NCI-H1417 (cell line): ENCODE measurements at regions not wholly inside any gene's neighbourhood (a gene's known extent, or its start where the extent isn't known, plus 50 kb on each side); places are given as distances from the start of the nearest gene placed in this dataset.

Experiments used
- DNase-seq, 3 experiments: peaks; one replicate each; lab custom pipeline; 2025; lab: John Stamatoyannopoulos, UW

- DNase-seq, result no peak
Observed at GRCh38 chr18:10312326-10313015, 142.0 kb upstream of the APCDD1 start.

DNA sequence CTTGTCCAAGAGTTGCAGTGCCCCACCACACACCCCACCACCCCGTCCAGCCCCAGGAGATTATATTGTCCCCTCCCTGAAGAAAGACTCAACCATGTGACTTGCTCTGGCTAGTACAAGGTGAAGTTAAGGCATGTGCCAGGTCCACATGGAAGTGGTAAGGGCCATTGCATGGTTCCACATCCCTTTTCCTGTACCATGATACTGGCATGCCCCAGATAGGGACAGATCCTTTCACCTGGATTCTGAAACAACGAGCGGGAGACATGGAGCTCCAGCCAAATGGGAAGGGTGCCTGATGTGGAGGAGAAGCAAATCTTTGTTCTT, 141.5 kb upstream of the APCDD1 start:
- no peak for DNase-seq

DNA sequence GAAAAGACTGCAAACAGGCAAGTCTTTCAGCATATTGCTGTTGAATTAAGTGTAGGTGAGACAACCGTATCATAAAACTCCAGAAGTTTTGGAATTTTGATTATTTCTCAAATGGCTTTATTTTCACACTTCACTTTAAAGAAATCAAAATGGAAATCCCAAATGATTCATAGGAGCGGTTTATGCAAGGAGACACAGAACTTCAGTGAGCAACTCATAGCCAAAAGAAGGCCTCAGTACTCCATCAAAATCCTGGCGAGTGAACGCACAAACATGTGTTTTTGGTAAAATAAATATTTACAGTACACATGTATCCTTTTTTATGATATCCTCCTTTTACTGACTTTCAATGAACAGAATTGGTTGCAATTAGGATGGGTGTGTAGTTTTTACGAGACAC, 140.4 kb upstream of the APCDD1 start:
- DNase-seq, result no peak

DNA sequence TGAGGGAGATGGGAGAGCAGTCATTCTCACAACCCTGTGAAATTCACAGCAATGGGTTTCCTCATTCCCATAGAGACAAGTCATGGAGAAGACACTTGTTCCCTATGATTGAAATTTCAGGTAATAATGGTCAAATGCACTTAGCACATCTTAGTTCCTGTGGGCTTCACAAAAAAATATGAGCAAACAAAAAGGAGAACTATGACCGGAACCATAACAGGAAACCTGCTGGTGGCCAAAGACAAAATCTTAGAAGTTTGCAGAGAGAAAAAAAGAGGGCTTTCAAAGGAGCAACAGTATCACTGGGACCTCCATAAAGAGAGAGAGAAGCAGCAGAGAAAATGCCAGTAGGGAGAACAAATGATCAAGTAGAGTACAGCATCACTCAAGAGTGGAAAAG, 138.9 kb upstream of the APCDD1 start:
- DNase-seq, result no peak

- DNase-seq, result no peak
Observed at GRCh38 chr18:10316778-10317177, 137.7 kb upstream of the APCDD1 start.

- no peak for DNase-seq
Observed at GRCh38 chr18:10317864-10318690, 136.4 kb upstream of the APCDD1 start.

- DNase-seq, result no peak
Observed at GRCh38 chr18:10318691-10318970, 135.8 kb upstream of the APCDD1 start.

DNA sequence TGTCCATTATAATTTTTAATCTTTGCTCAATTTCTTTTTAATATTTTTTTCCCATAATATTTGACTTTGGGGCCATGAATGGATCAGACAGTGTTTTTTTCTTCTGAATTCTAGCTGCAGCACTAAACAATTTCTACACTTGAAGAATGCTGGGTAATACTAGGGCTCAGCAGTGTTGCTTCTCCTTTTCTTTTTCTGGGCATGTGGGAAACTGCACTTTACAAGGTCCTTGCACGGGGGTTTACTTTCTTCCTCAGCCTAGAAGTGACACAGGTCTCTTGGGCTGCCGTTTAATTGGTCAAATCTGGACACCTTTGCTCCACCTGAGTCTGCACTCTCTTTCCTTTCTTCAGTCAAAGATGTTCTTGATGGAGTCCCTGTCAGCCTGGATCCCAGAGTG, 135.4 kb upstream of the APCDD1 start:
- DNase-seq, result no peak

GRCh38 chr18:10319914-10320600, 134.4 kb upstream of the APCDD1 start:
- DNase-seq, result no peak

GRCh38 chr18:10320791-10321190, 133.6 kb upstream of the APCDD1 start:
- no peak for DNase-seq

DNA sequence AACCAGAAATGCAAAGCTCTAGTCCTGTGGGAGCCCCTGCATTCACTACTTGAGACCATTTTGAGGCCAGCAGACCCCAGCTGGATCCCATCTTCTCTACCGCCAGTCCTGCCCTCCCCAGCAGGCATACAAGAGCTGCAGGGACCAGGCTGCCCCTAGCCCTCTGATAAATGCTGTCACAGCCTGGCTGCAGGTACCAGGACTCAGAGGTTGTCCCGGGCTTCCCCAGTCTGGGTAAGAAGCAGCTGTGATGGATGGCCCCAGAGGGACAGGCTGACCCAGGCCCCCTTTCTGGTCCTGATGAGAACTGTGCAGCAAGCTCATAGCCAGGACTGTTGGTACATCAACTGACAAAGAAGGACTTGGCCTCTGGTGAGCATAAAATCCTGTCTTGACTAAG, 132.9 kb upstream of the APCDD1 start:
- DNase-seq, result no peak

DNA sequence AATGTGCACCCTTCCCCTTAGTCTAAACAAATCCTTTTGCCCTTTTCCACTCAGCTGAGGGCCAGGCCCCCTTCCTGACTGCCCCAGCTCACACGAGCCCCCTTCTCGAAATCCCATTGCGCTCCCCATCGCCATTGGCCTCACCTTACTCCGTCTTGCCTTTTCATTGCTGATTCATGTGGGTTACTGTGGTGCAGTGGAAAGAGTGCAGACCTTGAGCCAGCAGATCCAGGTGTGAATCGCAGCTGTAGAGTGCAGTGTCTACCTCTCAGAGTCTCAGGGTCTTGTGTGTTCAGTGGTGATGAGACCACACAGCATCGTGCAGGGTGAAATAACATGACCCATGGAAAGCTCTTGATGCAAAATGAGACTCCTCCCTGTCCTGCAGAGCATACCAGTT, 132.4 kb upstream of the APCDD1 start:
- no peak for DNase-seq

DNA sequence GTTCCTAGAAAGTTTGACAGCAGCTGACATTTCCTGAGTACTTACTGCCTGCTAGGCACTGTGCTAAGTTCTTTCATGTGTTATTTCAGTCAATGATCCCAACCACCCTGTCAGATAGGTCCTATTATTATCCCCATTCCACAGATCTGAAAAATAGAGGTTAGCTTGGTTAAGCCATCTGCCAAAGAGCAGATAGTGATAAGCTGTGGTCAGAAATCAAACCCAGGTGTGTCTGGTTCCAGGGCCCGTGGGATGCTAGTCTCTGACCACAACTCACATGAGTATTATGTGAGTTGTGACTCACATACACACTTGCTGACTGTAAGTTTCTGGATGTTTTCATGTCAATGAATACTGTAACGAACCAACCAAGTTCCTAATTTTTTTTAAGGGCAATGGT, 132.0 kb upstream of the APCDD1 start:
- no peak for DNase-seq

DNA sequence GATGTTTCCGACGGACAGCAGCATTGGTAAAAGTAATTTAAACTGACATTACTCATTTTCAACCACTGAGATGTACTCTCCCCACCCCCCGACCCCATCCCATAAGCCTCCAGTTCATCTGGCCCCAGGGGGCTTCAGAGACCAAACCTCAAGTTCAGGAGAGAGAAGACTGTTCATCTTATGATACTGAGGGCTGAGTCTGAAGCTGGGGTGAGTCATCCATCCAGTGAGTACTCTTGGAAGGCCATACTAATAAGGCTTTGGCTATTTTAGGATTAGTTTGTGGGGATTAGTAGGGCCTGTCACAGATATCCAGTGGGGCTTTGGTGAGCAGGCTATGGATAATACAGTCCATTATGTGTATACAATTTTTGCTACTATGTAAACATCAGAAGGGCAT, 125.3 kb upstream of the APCDD1 start:
- DNase-seq, result no peak

DNA sequence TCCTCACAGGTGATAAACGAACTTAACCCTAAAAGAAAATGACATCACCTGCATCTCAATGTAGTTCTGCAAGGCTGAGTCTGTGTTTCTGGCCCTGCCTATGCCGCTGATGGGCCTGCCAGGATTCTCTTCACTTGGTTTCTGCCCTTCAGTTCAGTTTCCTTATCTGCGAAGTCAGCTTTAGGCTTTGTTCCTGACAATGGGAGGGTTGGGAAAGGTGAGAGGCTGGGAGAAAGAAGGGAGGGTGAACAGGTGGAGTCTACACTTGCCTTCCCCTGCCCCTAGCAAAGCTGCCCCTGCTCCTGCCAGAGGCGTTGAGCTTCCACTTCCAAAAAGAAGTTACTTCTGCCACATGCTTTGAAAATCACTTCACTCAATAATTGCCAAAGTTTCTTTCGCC, 124.0 kb upstream of the APCDD1 start:
- DNase-seq, result no peak

DNA sequence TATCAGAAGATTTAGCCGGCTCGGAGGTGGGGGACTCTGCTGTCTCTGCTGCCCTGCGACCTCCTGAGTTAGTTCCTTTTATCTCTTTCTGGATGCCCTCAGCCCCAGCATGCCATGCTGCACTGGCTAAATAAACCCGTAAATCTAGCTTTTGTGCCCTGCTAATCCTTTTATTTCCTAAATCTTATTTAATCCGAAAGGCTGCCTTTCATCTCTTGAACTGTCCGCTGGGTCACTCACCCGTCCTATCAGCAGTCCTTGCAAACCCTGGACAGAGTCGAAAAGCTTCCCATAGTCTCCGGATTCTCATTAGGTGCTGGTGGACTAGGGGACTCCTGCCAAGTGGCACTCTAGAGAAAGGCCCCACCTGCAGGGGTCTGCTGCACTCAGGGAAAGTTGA, 122.0 kb upstream of the APCDD1 start:
- no peak for DNase-seq

DNA sequence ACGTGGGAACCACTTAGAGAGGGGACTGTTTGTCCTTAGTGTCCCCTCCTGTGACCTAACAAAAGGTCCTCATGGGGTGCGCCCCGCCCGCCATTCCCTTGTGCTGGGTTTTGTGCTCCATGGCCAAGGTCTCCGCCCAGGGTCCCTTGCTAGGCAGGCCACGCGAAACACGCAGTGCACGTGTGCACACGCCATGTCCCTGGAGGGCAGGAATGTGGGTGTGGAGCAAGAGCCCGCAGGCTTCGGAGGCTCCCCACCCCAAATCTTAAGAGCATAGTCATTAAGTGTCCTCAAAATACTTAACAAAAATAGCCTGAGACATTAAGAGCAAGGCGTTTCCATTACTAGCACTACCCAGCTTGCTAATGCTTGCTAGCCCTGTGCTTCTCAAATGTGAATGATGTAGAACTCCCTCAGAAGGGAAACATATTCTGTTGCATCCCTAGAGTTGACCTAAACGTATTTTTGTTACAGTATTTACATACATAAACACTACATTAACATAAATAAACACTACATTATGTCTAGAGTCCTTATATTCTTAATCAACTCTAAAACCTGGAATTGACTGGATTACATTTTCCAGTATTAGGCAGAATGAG, 117.6 kb upstream of the APCDD1 start:
- DNase-seq, result no peak

DNA sequence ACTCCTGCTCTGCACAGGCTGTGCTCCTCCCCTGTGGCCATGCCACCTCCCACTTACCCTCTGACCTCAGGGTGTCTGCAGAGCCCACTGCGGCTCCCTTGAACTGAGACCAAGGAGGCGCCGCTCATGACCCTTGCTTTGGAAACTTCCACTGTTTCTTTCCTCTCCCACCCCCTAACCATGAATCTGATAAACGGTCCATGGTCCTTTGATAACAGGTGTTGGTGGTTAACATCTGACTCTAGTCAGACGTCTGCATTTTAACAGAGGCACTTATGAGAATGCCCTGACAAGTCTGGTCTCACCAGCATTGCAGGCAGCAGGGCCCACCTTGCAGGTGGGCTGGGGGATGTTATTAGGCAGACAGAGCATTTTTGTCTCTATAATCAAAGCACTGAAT, 113.6 kb upstream of the APCDD1 start:
- no peak for DNase-seq

- DNase-seq, result no peak
Observed at GRCh38 chr18:10343778-10344177, 110.7 kb upstream of the APCDD1 start.

DNA sequence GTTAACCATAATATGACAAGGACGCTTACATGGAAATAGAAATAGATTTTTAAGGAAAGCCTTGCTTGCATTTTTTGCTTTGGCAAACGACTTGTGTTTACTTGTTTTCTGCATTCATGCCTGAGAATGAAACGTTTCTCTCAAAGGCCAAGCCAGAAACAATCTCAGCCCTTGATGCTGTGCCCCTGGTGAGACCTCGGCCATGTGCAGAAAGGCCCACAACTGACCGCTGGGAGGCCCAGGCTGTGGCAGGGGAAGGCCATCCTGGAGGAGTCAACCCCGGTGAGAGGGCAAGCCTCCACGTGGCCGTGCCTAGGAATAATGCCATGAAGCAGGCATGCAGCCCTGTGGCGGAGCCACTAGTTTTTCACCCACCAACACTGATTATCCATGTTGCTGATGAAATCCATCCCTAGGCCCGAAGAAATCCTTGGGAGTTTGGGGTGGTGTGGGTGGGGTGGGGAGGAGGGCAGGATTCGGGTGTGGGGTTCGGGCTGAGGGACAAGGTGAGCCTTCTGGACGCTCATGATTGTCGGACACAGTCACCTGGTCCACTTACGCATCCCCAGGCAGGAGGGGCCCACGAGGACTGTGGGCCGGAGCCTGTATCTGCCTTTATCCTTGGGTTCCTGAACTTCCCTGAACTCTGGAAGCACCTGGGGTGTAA, 107.6 kb upstream of the APCDD1 start:
- DNase-seq, result no peak

DNA sequence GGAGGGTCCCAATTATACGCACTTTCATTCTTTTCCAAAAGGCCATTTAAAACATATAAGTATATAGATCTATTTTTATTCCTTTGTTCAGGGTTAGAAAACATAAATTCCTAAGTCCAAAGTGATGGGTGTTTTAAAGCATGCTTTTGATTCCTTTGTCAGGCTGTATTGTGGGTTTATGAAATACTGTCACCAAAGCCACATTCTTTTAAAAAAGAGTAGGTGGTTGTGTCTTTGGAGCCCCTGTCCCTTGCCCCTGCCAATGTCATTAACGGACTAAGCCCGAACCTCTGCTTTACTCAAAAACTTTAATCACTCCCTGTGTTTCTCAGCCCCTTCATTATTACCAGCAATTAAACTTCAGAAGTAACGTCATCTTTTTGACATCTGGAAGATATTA, 104.9 kb upstream of the APCDD1 start:
- DNase-seq, result no peak

DNA sequence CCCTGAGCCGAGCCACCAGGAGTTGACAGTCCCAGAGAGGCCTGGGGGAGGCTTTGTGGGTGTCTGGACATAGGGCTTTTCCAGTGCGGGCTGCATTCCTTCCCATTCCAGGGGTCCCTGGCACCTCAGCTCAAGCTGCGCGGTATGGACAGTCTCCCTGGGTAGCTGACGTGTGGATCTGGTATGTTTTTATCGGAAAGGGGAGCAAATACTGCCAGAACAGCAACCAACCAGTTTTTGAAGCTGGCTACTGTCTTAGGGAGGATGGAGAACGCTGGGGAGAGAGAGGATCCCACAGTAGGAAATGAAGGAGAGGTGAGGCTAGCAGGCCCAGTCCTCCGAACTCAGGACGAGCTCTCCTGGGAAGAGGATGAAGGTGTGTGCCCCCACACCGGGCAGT, 103.8 kb upstream of the APCDD1 start:
- no peak for DNase-seq
